Gastroesophageal sphincter (tissue), 3 donors: ENCODE measurements at regions not wholly inside any gene's neighbourhood (a gene's known extent, or its start where the extent isn't known, plus 50 kb on each side); places are given as distances from the start of the nearest gene placed in this dataset.

ENCODE experiments used
- EP300 ChIP-seq: sonication (generic); formaldehyde crosslinking; IDR thresholded peaks from one replicate; pipeline ENCODE4 v1.6.1; 2017; ENCODE audit warnings: antibody characterized with exemption, mild to moderate bottlenecking
- POLR2A ChIP-seq, 2 donors: fragments of 450-650 bp; IDR thresholded peaks; one replicate each; pipeline ENCODE4 v1.6.1; 2017; ENCODE audit warnings: antibody characterized with exemption in 2 of 2, mild to moderate bottlenecking in 2 of 2, moderate library complexity in 1 of 2
- POLR2AphosphoS5 ChIP-seq: sonication (generic); formaldehyde crosslinking; IDR thresholded peaks from one replicate; pipeline ENCODE4 v1.6.1; 2017; ENCODE audit warnings: antibody characterized with exemption
- TF ChIP-seq, protein P1 (sequence below), 4 experiments: fragments of 200-600 bp in 2 of 4; fragments of 450-650 bp in 2 of 4; sonication (generic) in 1 of 4; IDR thresholded peaks; one replicate each; pipeline ENCODE4 v1.5.1; 2017 to 2019; ENCODE audit warnings: antibody characterized with exemption in 4 of 4, mild to moderate bottlenecking in 2 of 4, moderate library complexity in 2 of 4

DNA sequence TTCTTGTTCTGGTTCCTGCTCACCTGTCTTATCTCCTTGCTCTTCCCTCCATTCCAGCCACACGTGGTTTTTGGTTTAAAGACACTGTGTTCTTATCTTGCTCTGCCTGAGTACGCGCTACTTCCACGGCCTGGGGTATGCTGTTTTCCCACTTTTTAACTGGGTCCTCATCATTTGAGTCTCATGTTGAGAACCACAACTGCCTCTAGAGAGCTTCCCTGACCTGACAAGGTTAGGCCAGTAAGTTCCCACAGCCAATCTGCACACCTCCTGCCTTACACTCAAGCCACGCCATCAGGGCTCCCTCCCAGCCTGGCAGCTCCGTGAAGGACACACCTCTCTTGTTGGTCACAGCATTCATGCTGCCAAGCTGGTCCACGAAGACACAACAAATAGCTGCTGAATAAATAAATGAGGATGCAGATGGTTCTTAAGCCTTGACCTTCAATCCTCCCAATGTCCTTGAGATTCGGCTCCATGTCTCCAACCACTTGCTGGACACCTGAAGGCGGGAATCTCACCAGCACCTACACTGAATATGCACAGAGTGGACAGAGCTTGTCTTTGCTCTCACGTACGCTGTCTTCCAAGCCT lies 201.7 kb upstream of the KLF14 start:
- no peak for TF ChIP-seq POLR2A (IDR thresholded peaks at IDR 0.05)
- TF ChIP-seq, protein P1, sequence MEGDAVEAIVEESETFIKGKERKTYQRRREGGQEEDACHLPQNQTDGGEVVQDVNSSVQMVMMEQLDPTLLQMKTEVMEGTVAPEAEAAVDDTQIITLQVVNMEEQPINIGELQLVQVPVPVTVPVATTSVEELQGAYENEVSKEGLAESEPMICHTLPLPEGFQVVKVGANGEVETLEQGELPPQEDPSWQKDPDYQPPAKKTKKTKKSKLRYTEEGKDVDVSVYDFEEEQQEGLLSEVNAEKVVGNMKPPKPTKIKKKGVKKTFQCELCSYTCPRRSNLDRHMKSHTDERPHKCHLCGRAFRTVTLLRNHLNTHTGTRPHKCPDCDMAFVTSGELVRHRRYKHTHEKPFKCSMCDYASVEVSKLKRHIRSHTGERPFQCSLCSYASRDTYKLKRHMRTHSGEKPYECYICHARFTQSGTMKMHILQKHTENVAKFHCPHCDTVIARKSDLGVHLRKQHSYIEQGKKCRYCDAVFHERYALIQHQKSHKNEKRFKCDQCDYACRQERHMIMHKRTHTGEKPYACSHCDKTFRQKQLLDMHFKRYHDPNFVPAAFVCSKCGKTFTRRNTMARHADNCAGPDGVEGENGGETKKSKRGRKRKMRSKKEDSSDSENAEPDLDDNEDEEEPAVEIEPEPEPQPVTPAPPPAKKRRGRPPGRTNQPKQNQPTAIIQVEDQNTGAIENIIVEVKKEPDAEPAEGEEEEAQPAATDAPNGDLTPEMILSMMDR (IDR thresholded peaks at IDR 0.05) = no peak
- TF ChIP-seq POLR2AphosphoS5 = no peak
- no peak for TF ChIP-seq EP300
